ENCODE measurements at regions not wholly inside any gene's neighbourhood (a gene's known extent, or its start where the extent isn't known, plus 50 kb on each side); places are given as distances from the start of the nearest gene placed in this dataset. TPM values are rescaled to one million over a fixed set of nuclear protein-coding genes. Genes with fewer than 3 reads are reported as not detected.

Small RNA genes lying in the stretch of these regions (small RNA-seq; reads per million reads assigned to genes)
- gene RNA5SP142 (ENCODE audit: insufficient read length, low read depth, low replicate concordance): not detected
